CD4-positive, alpha-beta T cell (primary cell): ENCODE measurements at regions not wholly inside any gene's neighbourhood (a gene's known extent, or its start where the extent isn't known, plus 50 kb on each side); places are given as distances from the start of the nearest gene placed in this dataset.

Experiments used
- ATAC-seq: fragments of 200-7000 bp; cut with Tn5 transposase; one replicate; pipeline ENCODE4 v1.10.0; 2022; ENCODE audit warnings: mild to moderate bottlenecking; ENCODE audit not compliant: poor library complexity
- CTCF ChIA-PET: fragments of 350-600 bp; sonication (Branson Sonifier 250); formaldehyde crosslinking; loops from one replicate; lab custom pipeline; 2021; ENCODE audit warnings: antibody characterized with exemption, inconsistent platforms; lab: Charles Lee
- POLR2A ChIA-PET: fragments of 350-600 bp; sonication (Branson Sonifier 250); formaldehyde crosslinking; loops from one replicate; lab custom pipeline; 2021; ENCODE audit warnings: antibody characterized with exemption, inconsistent platforms; lab: Charles Lee
- DNase-seq, 14 experiments: peaks; one replicate each; pipeline ENCODE4 v3.0.0-alpha.2; 2013 to 2020; ENCODE audit warnings: mixed read lengths in 2 of 14
- H3K27ac ChIP-seq, 2 donors: one replicate each; pipeline versions ENCODE4 v1.5.1 to v1.7.0; 2013; ENCODE audit warnings: low read length in 2 of 2, low read depth in 1 of 2, mild to moderate bottlenecking in 1 of 2
- H3K27me3 ChIP-seq, 2 experiments: 1 replicate in 1 of 2; 2 replicates in 1 of 2; pipeline versions ENCODE4 v1.6.1 to v1.7.0; 2013; ENCODE audit warnings: low read length in 2 of 2, control low read depth in 1 of 2, mild to moderate bottlenecking in 1 of 2, moderate library complexity in 1 of 2; ENCODE audit not compliant: insufficient read depth in 2 of 2, control insufficient read depth in 1 of 2
- H3K36me3 ChIP-seq: one replicate; pipeline ENCODE4 v1.6.1; 2013; ENCODE audit warnings: low read length, control low read depth; ENCODE audit not compliant: insufficient read depth
- H3K4me1 ChIP-seq: one replicate; pipeline ENCODE4 v1.6.1; 2013; ENCODE audit warnings: low read length, control low read depth; ENCODE audit not compliant: insufficient read depth
- H3K4me3 ChIP-seq: one replicate; pipeline ENCODE4 v1.5.1; 2013; ENCODE audit warnings: mild to moderate bottlenecking, low read length, moderate library complexity
- H3K9me3 ChIP-seq, 2 experiments: 1 replicate in 1 of 2; 2 replicates in 1 of 2; pipeline versions ENCODE4 v1.6.1 to v1.7.0; 2013; ENCODE audit warnings: low read length in 2 of 2, mild to moderate bottlenecking in 2 of 2, control low read depth in 1 of 2, moderate library complexity in 1 of 2; ENCODE audit not compliant: control insufficient read depth in 1 of 2, insufficient read depth in 1 of 2
- H3K27ac Mint-ChIP-seq: one replicate; pipeline ENCODE4 v1.8.0; 2020; ENCODE audit warnings: mixed read lengths
- H3K27me3 Mint-ChIP-seq: one replicate; pipeline ENCODE4 v1.8.0; 2021; ENCODE audit warnings: mixed read lengths
- H3K36me3 Mint-ChIP-seq: one replicate; pipeline ENCODE4 v1.8.0; 2021; ENCODE audit warnings: low read depth, mixed read lengths
- H3K4me1 Mint-ChIP-seq: one replicate; pipeline ENCODE4 v1.8.0; 2021; ENCODE audit warnings: low read depth, mixed read lengths
- H3K4me3 Mint-ChIP-seq: one replicate; pipeline ENCODE4 v1.8.0; 2020; ENCODE audit warnings: mild to moderate bottlenecking, mixed read lengths
- H3K9me3 Mint-ChIP-seq: one replicate; pipeline ENCODE4 v1.8.0; 2020; ENCODE audit warnings: mixed read lengths
- CTCF ChIP-seq: fragments of 200-600 bp; IDR thresholded peaks from one replicate; pipeline ENCODE4 v1.8.0; 2022; ENCODE audit warnings: antibody characterized with exemption, mild to moderate bottlenecking
- intact Hi-C, 2 experiments: fragments of 100-400 bp; cut with DNase I in 1 of 2; cut with micrococcal nuclease in 1 of 2; formaldehyde crosslinking; loops; one replicate each; pipeline versions ENCODE4 v1.15.1 to v1.9.0; 2023 to 2025; cut with DNase I, micrococcal nuclease

GRCh38 chr18:41311571-41312547 is 643.2 kb upstream of the PIK3C3 start:
- ATAC-seq (no peak), DNase-seq (no peak)
- no peak overlapping the region for H3K27ac Mint-ChIP-seq
- no peaks in the 10 kb centered on the region for H3K4me1 Mint-ChIP-seq
- no peak for TF ChIP-seq CTCF
- H3K27me3 Mint-ChIP-seq: no peaks in the 10 kb centered on the region
- H3K27me3 ChIP-seq: no peaks in the 10 kb centered on the region
- intact Hi-C loops: no loop called here
- no peaks in the 10 kb centered on the region for H3K36me3 ChIP-seq
- ChIA-PET POLR2A (no interaction called here), CTCF (no interaction called here)
- no peak overlapping the region for H3K27ac ChIP-seq
- peaks cover 0 to 1% of the 10 kb centered on the region in 2 experiments for H3K9me3 ChIP-seq
- H3K36me3 Mint-ChIP-seq: no peaks in the 10 kb centered on the region
- H3K9me3 Mint-ChIP-seq: peaks cover 6% of the 10 kb centered on the region
- H3K4me1 ChIP-seq: no peaks in the 10 kb centered on the region
- no peak overlapping the region for H3K4me3 Mint-ChIP-seq
- no peak overlapping the region for H3K4me3 ChIP-seq

GRCh38 chr18:41297740-41298139 is 657.3 kb upstream of the PIK3C3 start:
- H3K4me1 Mint-ChIP-seq: no peaks in the 10 kb centered on the region
- Histone ChIP-seq H3K27ac (no peak overlapping the region), H3K4me3 (no peak overlapping the region), H3K36me3 (no peaks in the 10 kb centered on the region), H3K27me3 (no peaks in the 10 kb centered on the region), H3K4me1 (no peaks in the 10 kb centered on the region), H3K9me3 (peaks cover 0 to 6% of the 10 kb centered on the region in 2 experiments)
- intact Hi-C loops: no loop called here
- ChIA-PET CTCF (no interaction called here), POLR2A (no interaction called here)
- peaks cover 20% of the 10 kb centered on the region for H3K9me3 Mint-ChIP-seq
- no peak overlapping the region for H3K27ac Mint-ChIP-seq
- H3K27me3 Mint-ChIP-seq: no peaks in the 10 kb centered on the region
- no peak for ATAC-seq
- TF ChIP-seq CTCF: no peak
- no peak for DNase-seq
- H3K36me3 Mint-ChIP-seq: no peaks in the 10 kb centered on the region
- no peak overlapping the region for H3K4me3 Mint-ChIP-seq

GRCh38 chr18:41269294-41269693 is 685.7 kb upstream of the PIK3C3 start:
- CTCF ChIA-PET: no interaction called here

More at GRCh38 chr18:41269294-41269693, 685.7 kb upstream of the PIK3C3 start:
- Mint-ChIP-seq H3K36me3 (no peaks in the 10 kb centered on the region), H3K4me1 (no peaks in the 10 kb centered on the region), H3K4me3 (no peak overlapping the region), H3K9me3 (peaks cover 5% of the 10 kb centered on the region), H3K27me3 (no peaks in the 10 kb centered on the region), H3K27ac (no peak overlapping the region)
- no peak overlapping the region for H3K4me3 ChIP-seq
- H3K27ac ChIP-seq: no peak overlapping the region
- H3K4me1 ChIP-seq: no peaks in the 10 kb centered on the region
- POLR2A ChIA-PET: no interaction called here
- no peak for ATAC-seq
- TF ChIP-seq CTCF: no peak
- H3K9me3 ChIP-seq: peaks cover 0 to 7% of the 10 kb centered on the region in 2 experiments
- H3K36me3 ChIP-seq: no peaks in the 10 kb centered on the region
- intact Hi-C loops: no loop called here
- H3K27me3 ChIP-seq: no peaks in the 10 kb centered on the region
- no peak for DNase-seq
